ENCODE measurements at regions not wholly inside any gene's neighbourhood (a gene's known extent, or its start where the extent isn't known, plus 50 kb on each side); places are given as distances from the start of the nearest gene placed in this dataset.

- DNase-seq = no peak
- intact Hi-C loops (cut with DNase I) = no loop called here
Measured at GRCh38 chr18:60445341-60445740, 72.8 kb upstream of the MC4R start.

DNA sequence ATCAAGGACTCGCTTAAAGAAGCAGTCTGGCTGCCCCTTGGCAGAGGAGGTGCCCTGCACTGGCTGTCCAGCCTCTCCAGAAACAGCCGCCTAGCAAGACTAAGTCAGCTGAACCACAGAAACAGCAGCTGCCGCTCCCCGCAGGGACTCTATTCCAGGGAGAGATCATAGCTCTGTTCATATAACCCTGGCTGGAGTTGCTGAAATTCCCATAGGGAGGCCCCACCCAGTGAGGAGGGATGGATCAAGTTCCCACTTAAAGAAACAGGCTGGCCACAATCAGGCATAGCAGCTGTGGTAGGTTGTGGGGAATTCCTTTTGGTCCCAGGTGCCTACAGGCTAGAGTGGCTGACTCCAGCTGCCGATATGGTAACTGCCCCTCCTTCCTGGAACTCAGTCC is 74.2 kb upstream of the MC4R start:
- intact Hi-C loops (cut with DNase I) = no loop called here
- peak in 1 of 10 donors; percentile 49 for DNase-seq

DNA sequence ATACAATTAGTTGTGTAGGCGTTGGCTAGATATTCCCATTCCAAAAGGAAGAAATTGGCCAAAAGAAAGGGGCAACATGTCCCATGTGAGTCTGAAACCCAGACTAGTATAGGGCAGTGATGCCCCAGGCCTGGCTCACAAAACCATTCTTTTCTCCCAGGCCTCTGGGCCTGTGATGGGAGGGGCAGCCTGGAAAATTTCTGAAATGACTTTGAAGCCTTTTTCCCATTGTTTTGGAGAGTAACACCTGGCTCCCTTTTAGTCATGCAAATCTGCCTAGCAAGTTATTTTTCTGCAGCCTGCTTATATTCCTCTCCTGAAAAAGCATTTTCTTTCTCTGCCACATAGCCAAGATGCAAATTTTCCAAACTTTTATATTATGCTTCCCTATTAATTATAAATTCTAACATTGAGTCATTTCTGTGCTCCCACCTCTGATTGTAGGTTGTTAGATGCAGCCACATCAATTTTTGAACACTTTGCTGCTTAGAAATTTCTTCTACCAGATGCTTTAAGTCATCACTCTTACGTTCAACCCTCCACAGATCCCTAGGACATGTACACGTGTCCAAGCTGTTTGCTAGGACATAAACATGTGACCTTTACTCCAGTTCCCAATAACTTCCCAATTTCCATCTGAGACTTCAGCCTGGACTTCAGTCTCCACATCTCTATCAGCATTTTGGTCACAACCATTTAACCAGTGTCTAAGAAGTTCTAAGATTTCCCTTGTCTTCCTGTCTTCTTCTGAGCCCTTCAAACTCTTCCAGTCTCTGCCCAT is 76.1 kb upstream of the MC4R start:
- DNase-seq = no peak
- intact Hi-C loops (cut with DNase I) = no loop called here

DNA sequence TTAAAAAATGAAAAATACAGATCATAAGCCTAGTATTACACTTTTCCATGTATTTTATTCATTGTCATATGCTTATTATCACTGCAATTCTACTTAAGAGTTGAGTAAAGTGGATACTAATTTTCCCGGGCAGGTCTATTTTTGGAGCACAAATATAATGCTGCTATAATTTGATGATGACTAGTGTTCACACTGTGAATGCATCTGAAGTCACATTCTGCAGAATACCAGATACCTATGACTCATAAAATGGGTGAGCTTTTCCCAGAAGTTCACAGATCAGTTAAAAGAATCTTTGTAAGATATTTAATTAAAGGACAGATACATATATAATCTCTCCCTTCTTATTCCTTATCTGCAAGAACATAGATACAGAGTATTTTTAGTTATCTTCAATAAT is 79.8 kb upstream of the MC4R start:
- intact Hi-C loops (cut with DNase I) = no loop called here
- DNase-seq = no peak

GRCh38 chr18:60466677-60467076 is 94.1 kb upstream of the MC4R start:
- no peak for DNase-seq
- intact Hi-C loops (cut with DNase I) = no loop called here

DNA sequence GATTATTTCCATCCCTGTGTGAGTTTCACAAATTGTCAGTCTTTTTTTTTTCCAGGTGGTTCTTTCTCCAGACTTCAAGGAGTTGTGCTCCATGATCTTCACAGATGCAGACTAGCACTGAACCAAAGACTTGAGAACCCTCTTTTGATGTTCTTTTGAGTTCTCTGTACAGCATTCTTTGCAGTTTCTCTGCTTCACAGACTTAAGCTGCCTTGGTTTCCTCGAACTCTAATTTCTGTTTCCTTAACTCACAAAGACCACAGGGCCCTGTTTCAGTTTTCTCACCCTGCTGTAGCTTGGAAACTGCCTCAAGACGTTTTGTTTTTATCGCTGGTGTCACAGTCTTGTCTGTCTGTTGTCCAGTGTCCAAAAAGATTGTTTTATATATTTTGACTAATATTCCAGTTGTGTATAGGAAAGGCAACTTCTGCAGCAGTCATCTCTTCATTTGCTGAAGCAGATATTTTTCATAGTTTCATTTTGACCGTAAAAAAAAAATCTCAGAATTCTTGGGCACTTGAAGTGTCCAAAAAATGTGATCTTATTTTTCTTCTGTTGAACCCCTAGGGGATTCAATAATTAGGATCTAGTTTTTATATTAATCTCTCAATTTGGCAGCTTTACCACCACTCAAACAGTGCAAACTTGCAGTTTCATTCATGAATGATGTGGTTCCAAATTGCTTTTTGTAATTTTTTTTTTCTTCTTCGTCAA is 97.0 kb upstream of the MC4R start:
- intact Hi-C loops (cut with DNase I) = no loop called here

GRCh38 chr18:60471652-60472051 is 99.1 kb upstream of the MC4R start:
- DNase-seq = no peak
- intact Hi-C loops (cut with DNase I) = no loop called here

More for the DNA sequence above, 97.0 kb upstream of the MC4R start:
- DNase-seq = no peak

DNA sequence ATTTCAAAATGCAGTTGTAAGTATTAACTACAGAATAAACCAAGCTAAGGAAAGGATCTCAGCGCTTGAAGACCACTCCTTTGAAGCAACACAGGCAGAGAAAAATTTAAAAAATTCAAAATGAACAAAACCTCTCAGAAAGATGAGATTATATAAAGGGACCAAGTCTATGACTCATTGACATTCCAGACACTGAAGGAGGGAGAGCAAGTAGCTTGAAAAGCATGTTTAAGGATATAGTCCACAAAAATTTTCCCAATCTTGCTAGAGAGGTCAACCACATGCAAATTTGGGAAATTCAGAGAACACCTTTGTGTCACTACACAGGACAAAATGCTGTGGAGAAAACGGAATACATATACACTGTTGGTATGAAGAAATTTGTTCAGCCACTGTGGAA is 112.6 kb upstream of the MC4R start:
- intact Hi-C loops (cut with DNase I) = no loop called here
- DNase-seq = no peak

DNA sequence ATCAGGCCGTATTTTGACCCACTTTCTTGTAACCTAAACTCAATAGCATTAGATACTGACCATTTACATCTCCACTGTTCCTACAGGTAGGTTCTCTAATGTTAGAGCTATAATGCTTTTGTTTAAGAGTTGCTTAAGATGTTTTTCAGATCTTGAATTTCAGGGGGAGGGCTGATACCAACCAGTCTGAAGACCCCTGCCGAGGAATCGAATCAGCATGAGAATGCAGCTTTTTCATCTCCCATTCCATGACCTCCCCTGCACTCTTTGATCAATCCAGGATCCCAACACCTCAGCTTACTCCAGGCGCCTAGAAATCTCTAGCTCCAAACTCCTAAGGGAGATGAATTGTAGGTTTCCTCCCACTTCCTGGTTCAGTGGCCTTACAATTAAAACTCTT is 120.5 kb upstream of the MC4R start:
- DNase-seq = no peak
- intact Hi-C loops (cut with DNase I) = no loop called here

DNA sequence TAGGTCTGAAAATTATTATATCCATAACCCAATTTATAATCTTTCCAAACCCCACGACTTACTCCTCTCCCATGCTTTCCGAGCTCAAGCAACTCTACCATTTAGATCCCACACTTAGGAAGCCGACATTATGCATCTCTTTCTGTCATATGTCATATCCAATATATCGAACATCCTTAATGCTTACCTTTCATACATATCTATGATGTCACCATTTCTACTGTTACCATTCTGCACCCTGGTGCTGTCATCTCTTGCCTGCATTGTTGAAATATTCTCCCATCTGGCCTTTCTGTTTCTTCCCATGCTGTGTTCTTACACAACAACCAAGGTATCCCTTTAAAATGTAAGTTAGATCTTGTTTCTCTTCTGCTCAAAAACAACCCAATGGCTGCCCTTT is 127.1 kb upstream of the MC4R start:
- intact Hi-C loops (cut with DNase I) = no loop called here
- DNase-seq = no peak

- DNase-seq = no peak
- intact Hi-C loops (cut with DNase I) = no loop called here
Measured at GRCh38 chr18:60500960-60501359, 128.4 kb upstream of the MC4R start.

GRCh38 chr18:60502591-60502990 is 130.0 kb upstream of the MC4R start:
- no peak for DNase-seq
- intact Hi-C loops (cut with DNase I) = no loop called here

DNA sequence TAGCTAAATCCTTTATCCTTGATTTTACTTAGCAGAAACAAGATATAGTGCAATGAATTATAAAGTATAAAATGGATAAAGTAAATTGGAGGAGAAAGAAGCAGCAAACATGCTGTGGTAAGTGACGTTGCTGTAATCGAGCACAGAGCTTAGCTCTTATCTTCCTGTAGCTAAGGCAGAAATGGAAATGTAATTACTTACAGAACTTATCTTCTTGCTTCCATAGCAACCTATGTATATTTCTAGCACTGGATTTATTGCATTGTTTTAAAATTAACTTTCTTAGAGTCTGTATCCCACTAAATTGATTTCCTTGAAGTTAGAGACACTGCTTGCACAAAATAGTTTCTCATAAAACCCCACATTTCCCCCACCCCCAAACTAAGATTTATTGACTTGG is 130.6 kb upstream of the MC4R start:
- DNase-seq = no peak
- intact Hi-C loops (cut with DNase I) = no loop called here

GRCh38 chr18:60506190-60506589 is 133.6 kb upstream of the MC4R start:
- intact Hi-C loops (cut with DNase I) = no loop called here
- no peak for DNase-seq

- DNase-seq = no peak
- intact Hi-C loops (cut with DNase I) = no loop called here
Measured at GRCh38 chr18:60506682-60507081, 134.1 kb upstream of the MC4R start.

DNA sequence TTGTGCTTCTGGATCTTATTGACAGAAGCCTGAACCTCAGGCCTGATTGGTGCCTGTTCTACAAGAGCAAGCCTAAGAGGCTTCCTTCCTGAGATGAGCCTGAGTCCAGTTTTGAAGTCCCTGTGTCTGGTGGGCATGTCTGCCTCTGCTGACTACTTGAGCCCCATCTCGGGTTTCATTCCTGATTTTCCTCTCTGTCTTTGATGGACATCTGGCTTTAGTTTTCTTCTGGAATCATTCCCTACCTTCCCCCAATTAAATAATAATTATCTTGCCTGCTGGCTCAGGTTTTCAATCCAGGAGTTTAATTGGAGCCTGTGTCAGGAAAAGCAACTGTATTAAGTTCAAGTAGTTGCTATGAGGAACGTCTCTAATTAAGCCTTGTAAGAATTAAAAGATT is 135.5 kb upstream of the MC4R start:
- DNase-seq = no peak
- intact Hi-C loops (cut with DNase I) = no loop called here

DNA sequence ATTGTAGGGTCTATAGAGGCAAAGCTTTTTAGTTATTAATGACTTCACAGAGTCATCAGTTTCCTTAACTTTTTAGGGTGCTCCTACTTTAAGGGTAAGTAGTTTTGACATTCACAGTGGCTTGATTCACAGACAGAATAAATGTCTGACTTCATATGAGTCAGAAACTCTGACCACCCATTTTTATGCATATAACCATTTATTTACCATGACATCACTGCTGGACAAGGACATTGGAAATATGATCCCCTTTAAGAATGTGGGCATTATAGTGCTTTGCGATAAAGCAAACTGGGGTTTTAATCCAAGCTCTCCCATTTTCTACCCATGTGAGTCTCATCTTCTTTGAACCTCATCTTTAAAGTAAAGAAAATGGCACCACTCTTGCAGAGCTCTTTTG is 162.0 kb upstream of the MC4R start:
- intact Hi-C loops (cut with DNase I) = no loop called here
- no peak for DNase-seq

DNA sequence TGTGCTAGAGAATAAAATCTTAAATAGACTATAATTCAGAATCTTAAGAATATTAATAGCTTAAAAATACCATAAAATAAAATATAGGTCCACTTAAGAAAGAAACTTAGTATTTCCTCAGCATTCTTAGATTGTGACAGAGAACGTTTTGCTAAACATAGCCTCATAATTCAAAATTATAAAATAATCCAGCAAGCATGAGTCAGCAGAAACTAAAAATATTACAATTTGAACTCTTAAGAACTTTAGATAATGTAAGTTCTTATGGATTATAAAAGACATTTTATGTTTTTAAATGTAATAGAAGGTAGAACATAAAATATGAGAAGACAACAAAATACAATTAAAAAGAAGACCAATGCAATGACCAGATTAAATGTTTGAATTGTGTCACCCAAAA is 164.5 kb upstream of the MC4R start:
- intact Hi-C loops (cut with DNase I) = no loop called here
- no peak for DNase-seq

DNA sequence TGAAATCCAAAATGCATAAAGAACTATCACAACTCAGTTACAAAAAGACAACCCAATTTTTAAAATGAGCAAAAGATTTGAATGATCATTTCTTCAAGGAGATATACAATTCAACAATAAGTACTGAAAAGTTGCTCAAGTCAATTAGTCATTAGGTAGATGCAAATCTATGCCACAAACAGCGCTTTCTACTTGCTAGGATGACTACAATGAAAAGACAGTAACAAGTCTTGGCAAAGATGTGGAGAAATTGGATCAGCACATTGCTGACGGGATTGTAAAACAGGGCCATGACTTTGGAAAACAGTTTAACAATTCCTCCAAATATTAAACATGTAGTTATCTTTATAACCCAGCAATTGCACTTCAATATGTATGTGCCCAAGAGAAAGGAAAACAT is 166.3 kb upstream of the MC4R start:
- intact Hi-C loops (cut with DNase I) = no loop called here
- no peak for DNase-seq

DNA sequence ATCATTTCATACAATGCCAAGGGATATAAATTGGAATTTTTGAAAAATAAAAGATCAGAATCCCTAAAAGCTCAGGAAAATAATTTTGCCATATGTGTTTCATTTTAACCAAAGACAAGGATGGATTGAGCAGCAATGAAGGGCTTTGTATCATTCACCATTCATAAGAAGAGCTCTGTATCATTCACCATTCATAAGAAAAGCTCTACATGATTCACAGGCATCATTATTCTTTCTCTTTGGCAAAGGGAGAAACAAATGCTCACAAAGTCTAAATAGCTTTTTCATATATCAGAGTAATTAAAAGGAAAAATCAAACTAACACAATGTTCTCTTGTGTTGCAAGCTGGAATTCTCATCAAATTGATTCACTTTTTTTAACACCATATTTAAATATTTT is 169.1 kb upstream of the MC4R start:
- intact Hi-C loops (cut with DNase I) = loop anchor here (10.0 kb wide), 1 partner anchor 447 kb away; no protein-coding TSS in a partner anchor

DNA sequence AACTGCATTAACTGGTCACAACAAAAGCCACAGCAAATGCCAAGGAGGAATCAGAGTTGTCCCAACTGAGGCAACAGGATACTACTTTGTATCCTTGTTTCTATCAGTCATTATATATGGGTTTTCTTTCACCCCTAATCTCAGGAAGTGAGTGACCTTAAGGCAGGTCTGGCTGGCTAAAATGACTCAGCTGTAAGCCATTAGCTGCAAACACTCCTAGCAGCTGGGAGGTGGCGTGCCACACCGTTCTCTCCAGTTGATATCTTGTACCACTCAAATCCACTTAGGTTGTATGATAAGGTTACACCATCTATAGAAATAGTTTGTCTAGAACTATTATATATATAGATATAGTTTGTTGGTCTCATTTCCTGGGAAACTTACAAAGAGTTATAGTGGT is 171.1 kb upstream of the MC4R start:
- intact Hi-C loops (cut with DNase I) = loop anchor here (10.0 kb wide), 1 partner anchor 449 kb away; no protein-coding TSS in a partner anchor
- no peak for DNase-seq

More for the DNA sequence above, 169.1 kb upstream of the MC4R start:
- DNase-seq = no peak

DNA sequence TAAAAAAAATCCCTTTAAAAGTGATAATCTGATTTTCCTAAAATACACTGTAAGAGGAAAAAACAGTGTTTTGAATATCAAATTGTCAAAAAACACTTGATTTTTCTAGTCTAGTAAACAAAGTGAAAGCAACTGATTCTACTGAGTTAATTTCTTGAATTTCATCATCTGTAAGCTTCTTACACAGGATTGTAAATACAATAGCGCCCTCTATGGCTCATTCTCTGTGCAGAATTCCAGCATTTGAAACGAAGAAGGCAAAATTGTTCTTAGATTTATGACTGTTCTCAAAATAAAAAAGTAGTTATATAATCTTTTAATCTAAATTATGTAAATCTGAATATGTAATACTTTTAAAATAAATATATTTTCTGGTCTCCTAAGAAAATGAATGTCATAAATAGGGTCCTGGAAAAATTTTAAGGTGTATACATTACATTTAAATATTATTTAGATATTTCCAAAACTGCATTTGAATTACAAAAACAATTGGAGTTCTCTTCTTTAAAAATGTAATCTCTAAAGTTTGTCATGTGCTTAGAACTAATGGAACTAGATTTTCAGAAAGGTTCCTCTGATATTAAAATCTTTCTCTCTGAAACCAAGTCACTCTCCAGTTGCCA is 176.9 kb upstream of the MC4R start:
- intact Hi-C loops (cut with DNase I) = loop anchor here (1.0 to 10.0 kb wide), 3 partner anchors 455 to 712 kb away; no protein-coding TSS in a partner anchor
- peak in 1 of 10 donors; percentile 27 for DNase-seq
